ENCODE measurements at regions not wholly inside any gene's neighbourhood (a gene's known extent, or its start where the extent isn't known, plus 50 kb on each side); places are given as distances from the start of the nearest gene placed in this dataset.
"Not testable (repeated sequence)": the region's sequence is repeated elsewhere in the genome, so short reads cannot be mapped to it uniquely, and the experiment has no call there.

- no peak for DNase-seq
Observed at GRCh38 chr5:15013654-15014463, 142.3 kb upstream of the ANKH start.

- no peak for DNase-seq
Observed at GRCh38 chr5:15012061-15012460, 140.5 kb upstream of the ANKH start.

- DNase-seq = no peak
Observed at GRCh38 chr5:15010936-15011335, 139.4 kb upstream of the ANKH start.

DNA sequence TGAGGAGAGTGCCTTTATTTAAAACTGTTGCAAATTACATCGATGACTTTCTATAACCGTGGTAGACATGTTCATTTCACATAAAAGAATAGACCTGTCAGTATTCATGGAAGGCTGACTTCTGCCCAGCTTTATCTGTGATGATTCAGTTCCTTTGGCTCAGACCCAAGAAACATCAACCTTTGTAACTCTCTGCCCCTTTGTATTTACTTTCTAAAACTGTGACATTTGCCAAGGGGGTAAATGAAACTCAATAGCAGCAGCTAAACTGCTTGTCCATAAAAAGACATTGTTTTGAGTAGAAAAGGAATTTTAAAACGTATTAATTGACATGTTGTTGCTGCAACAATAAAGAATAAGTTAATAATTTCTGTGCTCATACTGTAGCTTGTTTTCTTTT is 137.8 kb upstream of the ANKH start:
- no peak for DNase-seq

DNA sequence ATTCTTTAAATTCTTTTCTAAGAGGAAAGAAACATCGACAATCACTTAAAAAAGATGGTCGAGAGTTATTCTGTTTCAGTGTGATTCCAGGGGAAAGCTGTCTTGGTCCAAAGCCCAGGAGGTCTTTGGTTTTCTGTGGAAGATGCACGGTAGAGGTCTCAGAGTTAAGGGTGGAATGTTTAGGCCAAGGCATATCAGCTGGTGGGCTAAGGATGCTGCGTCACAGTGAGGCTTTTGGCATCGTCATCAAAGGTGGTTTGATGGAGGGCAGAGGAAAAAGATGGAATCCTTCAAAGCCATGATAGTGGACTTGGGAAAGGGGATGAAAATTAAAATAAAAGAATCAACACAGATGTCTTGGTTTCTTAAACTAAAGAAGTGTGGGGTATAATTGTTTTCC is 137.3 kb upstream of the ANKH start:
- DNase-seq = no peak

DNA sequence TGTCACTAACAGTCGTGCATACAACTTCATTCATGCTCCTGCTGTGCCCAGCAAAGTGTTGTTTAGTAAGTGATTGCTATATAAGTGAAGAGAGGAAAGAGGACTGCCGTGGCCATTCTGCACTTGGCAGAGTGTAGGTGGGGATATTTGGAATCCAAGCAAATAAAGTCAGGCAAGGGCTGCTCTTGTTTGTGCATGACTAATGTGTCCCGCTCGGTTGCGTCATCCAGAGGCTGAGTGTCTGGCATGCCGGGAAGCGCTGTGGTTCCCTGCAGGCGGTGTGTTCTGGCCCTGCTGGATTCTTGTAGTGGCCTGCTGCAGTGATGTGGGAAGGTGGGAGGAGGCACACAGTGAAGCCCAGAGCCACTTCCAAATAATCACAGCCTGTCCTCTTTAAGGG is 136.9 kb upstream of the ANKH start:
- DNase-seq = peak; percentile 93

GRCh38 chr5:15007646-15008045 is 136.1 kb upstream of the ANKH start:
- DNase-seq = peak; percentile 55

DNA sequence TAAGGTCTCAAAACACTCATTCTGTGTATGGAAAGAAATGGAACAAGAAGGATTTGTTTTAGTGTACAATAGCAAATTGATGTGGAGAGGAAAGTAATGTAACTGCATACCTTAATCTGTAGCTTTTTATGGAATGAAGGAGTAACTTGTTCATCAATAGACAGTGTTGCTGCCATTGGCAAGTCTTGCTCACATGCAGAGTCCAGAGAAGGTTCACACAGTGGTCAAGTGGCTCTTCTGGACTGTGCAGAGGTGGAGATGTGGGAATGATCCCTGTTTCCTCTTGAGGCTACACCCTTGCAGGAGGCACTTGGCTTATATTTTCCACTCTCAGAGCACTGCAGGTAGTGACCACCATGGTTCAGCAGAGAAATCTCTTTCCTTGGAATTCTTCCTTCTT is 132.9 kb upstream of the ANKH start:
- no peak for DNase-seq

DNA sequence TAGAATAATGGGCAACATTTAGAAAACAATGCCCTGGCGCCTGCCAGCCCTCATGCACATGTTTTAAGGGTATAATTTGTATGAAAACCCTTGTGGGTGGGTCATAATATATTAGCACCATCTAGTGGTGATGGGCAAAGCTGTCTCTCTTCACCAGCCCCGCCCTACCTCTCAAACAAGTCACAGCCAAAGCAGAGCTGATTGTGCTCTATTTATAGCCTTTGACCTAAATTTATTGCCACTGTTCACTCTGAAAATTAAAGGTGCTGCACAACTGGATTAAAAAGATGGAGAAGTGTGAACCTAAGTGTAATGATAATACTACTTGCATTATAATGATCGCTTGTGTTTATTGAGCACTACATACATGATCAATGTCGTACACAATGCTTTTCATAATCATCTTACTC is 131.9 kb upstream of the ANKH start:
- peak; percentile 69 for DNase-seq

GRCh38 chr5:15002791-15003190 is 131.2 kb upstream of the ANKH start:
- DNase-seq = no peak

GRCh38 chr5:15002173-15002572 is 130.6 kb upstream of the ANKH start:
- DNase-seq = no peak

GRCh38 chr5:15001517-15001916 is 129.9 kb upstream of the ANKH start:
- DNase-seq = no peak

DNA sequence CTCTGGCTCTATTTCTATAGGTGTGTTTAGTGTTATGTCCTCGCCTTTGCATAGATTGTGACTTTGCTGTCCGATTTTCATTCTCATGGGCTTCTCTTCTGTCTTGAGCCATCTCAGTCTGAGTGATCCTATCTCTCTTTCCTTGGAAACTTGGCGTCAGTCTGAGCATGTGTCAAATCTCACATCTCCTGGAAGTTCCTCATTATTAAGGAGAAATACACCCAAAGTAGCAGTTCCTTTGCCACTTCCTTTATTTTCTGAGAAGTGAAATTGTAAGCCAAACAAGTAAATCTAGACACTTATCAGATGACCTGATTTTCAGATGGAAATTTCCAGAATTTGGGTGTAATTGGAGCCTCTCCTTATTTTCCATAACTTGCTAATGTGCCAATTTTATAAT is 126.9 kb upstream of the ANKH start:
- no peak for DNase-seq

DNA sequence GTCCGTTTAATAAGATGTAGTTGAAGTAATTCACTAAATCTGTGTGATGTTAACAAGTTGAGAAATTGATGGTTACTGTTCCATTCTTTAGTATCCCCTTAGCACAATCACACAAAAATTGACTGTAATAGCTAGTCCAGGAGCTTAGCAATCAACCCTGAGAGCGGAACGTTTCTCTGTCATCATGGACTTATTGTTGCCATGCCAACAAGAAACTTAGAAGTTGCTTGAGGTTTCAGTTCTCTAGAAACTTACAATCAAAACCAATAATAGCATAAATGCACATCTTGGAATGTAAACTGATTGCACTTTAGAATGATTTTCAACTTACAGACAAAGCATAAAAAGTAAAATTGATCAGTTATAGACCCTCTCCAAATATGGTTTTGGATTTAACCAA is 125.4 kb upstream of the ANKH start:
- DNase-seq = no peak

DNA sequence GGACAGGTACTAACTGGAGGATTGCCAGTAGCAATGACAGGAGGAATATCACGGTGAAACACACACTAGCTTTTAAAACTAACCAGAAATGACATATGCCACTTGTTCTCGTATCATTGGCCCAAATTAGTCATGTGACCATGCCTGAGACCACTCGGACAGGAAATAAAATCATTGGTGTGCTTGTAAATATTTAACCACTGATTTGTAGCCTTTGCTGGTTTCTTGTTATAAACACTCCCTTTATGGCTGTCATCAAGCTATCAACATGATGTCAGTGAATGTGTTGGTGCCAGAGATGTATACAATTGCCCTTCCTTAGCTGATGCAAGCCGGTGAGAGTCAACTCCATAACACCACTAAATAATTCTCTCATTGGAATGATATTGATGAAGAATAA is 123.7 kb upstream of the ANKH start:
- no peak for DNase-seq

DNA sequence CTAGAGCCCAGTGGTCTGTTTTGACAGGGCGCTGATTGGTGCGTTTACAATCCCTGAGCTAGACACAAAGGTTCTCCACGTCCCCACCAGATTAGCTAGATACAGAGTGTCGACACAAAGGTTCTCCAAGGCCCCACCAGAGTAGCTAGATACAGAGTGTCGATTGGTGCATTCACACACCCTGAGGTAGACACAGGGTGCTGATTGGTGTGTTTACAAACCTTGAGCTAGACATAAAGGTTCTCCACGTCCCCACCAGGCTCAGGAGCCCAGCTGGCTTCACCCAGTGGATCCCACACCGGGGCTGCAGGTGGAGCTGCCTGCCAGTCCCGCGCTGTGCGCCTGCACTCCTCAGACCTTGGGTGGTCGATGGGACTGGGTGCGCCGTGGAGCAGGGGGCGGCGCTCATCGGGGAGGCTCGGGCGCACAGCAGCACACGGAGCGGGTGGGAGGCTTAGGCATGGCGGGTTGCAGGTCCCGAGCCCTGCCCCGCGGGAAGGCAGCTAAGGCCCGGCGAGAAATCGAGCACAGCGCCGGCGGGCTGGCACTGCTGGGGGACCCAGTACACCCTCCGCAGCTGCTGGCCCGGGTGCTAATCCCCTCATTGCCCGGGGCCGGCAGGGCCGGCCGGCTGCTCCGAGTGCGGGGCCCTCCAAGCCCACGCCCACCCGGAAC is 122.0 kb upstream of the ANKH start:
- DNase-seq = not testable (repeated sequence)

DNA sequence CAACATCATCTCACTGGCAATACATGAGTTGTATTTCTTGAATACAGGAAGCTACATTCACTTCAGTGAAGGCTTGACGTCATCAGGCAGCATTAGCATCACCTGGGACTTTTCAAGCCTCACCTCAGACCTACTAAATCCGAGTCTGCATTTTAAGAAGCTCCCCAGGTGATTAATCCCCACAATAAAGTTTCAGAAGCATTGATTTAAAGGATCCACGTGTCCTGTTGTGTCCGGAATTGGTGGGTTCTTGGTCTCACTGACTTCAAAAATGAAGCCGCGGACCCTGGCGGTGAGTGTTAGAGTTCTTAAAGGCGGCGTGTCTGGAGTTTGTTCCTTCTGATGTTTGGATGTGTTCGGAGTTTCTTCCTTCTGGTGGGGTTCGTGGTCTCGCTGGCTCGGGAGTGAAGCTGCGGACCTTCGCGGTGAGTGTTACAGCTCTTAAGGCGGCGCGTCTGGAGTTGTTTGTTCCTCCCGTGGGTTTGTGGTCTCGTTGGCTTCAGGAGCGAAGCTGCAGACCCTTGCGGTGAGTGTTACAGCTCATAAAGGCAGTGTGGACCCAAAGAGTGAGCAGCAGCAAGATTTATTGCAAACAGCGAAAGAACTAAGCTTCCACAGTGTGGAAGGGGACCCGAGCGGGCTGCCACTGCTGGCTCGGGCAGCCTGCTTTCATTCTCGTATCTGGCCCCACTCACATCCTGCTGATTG is 121.3 kb upstream of the ANKH start:
- DNase-seq = peak; percentile 31

DNA sequence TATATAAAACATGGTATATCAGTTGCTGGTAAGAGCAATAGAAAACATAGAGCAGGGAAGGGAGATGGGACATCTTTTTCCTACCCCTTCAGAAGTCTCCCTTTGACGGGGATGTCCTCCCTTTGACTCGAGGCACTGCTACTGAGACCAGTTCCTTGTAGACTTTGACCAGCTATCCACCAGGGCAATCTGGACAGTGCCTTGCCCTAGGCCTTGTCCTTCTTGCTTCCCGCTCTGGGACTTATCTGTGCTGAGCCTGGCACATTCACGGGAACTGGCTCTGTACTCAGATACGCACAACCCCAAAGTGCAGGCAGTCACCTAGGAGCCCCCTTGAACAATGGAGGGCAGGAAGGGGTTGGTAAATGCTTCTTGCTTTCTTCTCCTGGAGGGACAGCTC is 116.6 kb upstream of the ANKH start:
- no peak for DNase-seq

- DNase-seq = no peak
Observed at GRCh38 chr5:14986413-14986812, 114.8 kb upstream of the ANKH start.

- DNase-seq = peak; percentile 59
Observed at GRCh38 chr5:14983666-14984441, 112.3 kb upstream of the ANKH start.

DNA sequence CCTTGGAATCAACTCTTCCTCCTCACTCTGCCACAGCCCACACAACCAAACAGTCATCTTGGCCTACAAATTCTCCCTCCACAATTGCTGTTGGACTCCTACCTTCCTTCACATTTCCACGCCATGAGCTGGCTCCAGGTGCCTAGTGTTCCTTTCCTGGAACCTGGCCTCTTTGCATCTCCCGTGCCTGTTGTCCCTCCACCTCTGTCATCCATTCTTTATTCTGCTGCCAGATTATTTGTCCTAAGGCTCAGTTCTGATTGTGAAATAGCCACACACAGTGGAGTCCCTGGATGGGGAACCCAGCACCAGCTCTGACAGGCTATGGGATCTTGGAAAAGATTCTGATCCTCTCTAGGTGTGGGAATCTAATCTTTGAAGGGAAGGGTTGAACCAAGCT is 109.1 kb upstream of the ANKH start:
- DNase-seq = no peak

DNA sequence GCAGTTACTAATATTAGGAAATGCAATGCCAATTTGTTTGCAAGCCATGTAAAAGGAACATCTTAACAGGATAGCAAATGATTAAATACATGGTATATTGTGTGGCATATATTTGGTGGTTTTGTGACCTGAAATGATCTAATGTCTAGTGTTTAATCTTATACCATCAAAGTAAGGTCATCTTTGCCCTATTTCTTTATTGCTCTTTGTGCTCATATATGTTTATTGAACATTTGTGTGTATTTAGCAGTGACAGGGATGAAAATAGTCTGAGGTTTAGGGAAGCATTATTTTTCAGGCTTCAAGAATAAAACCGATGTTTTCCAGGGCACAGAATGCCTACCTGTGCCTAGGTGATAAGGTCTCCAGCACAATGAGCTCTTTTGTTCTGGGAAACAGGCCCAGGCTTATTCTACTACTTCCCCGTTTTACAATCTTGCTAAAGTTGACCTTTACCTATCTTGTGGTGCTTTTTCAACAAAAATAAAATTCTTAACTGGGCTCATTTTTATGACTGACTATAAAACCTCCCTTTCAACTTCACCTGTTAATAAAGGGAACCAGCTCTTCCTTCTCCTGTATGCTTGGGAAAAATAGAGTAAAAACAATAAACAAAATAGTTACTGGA is 105.6 kb upstream of the ANKH start:
- DNase-seq = no peak

- no peak for DNase-seq
Observed at GRCh38 chr5:14976486-14976885, 104.9 kb upstream of the ANKH start.
